Stimulated activated CD4-positive, alpha-beta T cell treated with anti-CD3 and anti-CD28 coated beads, Interleukin-1b, Interleukin-23, amount 100 ng/mL, for 4 hours (primary cell): ENCODE measurements at regions not wholly inside any gene's neighbourhood (a gene's known extent, or its start where the extent isn't known, plus 50 kb on each side); places are given as distances from the start of the nearest gene placed in this dataset.

ENCODE experiments used
- DNase-seq, 2 donors: peaks; one replicate each; pipeline ENCODE4 v3.0.0-alpha.2; 2020; ENCODE audit warnings: low read depth in 2 of 2

DNA sequence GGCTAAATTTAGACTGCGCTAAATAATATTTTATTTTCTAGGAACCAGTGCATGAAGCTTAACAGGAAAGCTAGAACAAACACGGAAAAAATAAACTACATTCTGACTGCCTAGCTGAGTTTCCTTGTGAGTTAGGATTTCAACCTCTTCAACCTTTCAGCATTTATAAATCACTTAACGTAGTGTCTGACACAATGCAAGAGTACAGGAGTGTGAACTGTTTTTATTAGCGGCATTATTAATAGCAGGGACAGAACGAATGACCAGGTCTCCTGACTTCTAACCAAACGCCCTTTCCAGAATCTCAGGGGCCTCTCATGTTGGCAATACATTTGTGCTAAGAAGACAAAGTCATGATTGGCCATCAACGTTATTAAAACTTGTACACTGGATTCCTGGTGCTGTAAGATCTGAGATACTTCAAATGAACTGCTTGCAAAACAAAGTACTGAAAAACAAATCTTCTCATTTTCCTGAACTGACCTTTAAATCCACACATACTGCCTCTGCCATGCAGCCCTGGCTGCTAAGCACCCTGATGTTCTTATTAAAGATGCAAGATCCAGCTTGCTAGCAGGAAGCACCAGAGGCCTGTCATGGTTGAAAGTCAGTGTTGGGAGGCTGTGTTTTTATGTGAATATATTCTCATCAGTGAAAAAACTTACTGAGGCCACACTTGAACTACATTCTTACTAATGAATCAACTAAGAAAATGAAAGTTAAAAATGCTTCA lies 380.4 kb upstream of the CPEB2 start:
- no peak for DNase-seq

DNA sequence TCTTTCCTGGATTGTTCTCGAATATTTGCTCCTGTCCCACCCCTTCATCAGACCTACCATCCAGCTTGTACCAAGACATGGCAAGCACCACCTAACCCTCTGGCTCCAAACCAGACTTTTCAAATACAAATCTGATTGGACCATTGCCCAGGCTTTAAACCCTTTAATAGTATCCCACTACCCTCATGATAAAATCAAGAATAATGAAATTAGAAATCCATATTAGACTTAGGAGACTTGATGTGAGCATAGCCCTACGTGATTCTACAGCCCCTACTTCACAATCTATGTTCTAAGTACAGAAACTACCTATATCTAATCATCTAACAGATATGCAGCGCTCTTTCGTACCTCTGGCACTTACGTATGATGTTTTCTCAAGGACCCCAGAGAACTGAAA lies 375.2 kb upstream of the CPEB2 start:
- no peak for DNase-seq

DNA sequence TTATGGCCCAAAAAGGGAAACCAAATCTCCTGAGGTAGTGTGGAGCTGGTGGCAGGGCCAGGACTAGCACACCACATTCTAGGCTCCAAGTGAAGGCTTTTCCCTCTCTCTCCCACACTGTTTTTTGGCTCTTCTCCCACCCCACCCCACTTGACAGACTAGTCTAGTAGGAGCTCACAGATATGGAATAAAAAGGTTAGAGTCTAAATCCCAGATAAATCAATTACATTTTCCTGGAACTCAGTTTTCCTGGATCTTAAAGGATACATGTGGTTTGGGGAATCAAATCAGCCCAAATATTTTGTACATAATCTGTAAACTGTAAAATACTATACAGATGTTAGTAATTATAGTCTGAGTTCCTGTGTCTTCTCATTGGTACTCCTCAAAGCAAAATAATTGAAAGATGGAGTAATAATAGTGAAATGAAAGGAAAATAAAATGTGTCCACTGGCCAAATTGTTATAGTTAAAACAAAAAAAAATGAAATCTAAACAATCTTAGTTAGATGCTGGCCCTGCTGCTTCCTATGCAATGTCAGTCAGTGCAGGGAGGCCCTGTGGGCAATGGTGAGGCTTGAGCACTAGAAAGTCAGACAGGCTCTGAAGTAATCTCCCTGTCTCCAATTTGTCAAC lies 370.4 kb upstream of the CPEB2 start:
- no peak for DNase-seq

DNA sequence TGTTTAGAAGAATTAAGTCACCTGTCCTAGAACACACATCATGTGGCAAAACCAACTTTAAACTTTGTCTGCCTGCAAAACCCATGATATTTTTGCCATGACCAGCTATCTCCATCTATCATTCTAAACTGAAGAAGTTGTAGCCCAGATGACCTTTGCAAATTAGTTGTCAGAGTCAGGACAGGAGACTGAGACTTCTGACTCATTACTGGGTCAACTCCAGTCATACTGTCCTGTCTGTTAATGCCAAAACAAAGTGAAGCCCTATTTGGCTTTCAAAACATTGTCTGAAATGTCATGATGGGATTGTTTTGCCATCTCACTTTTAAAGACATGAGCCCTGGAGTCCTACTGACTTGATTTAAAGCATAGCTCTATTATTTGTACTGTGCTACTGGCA lies 365.7 kb upstream of the CPEB2 start:
- DNase-seq = no peak

DNA sequence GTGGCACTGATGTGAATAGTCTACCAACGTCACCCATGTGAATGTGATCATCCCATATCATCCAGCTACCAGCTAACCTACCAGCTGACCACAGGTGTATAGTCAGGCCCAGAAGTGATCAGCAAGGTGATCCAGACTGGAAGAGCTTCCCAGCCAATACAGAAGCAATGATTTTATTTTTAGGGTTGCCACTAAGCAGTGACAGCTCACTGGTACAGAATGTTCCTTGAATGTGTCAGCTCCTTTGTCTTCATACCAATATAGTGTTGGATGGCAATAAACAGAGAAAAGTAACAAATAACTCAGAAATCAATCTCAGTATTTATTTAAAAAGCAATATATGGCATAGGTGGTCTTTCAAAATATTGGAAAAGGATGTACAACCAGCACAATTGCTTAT lies 361.8 kb upstream of the CPEB2 start:
- no peak for DNase-seq

DNA sequence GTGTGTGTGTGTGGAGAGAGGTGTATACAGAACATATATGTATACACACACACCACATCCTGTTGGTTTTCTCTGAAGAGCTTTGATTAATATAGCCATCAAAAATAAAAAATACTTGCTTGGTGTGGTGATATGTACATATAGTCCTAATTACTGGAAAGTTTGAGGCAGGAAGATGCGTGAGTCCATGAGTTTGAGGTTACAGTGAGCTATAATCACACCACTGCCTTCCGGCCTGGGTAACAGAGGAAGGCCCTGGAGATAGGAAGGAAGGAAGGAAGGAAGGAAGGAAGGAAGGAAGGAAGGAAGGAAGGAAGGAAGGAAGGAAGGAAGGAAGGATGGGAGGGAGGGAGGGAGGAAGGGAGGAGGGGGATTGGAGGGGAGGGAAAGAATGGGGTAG lies 360.4 kb upstream of the CPEB2 start:
- no peak for DNase-seq

DNA sequence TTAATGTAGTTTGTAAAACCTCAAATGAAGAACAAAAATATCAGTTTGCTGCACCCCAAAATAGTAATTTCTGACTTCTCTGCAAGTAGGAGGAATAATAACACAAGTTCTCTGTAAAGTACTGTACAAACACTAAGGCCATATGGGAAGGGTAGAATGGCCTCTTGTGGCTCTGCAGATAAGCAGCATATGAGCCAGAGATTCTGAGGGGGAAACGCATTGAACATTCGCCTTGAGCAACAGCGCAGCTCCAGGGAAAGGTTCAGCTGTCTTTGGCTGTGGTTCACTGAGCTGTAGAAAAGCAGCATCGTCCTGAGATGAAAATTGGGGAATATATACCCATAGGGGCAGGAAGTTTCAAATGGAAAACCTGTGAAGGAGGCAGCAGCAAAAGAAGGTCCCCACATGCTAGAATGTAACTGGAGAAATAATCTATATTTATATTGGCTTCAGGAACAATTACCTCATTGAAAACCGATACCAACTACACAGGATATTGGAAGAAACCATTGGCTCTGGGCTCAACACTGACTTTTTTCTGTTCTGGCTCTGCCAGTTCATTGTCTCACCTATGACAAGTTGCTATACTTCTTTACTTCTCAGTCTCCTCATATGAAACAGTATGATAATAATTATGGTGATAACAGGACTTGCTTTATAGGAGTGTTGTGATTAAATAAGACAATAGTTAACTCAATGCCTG lies 357.6 kb upstream of the CPEB2 start:
- no peak for DNase-seq

DNA sequence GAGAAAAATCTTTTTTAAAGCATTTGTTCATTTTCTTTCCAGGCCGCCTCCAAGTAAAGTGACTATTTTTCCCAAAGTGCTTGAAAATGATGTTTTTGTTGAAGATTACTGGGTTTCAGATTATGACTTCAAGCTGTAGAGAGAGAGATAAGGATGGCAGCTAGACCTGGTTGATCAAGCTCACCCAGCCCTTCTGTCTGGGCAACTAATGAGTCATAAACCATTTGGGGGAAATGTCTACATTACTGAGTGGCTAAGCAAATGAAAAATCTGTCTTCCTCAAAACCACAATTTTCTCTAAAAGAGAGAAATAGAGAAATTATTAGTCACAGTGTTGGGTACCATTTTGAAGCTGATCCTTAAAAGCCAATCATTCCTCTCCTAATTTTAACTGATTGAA lies 355.4 kb upstream of the CPEB2 start:
- DNase-seq = no peak

DNA sequence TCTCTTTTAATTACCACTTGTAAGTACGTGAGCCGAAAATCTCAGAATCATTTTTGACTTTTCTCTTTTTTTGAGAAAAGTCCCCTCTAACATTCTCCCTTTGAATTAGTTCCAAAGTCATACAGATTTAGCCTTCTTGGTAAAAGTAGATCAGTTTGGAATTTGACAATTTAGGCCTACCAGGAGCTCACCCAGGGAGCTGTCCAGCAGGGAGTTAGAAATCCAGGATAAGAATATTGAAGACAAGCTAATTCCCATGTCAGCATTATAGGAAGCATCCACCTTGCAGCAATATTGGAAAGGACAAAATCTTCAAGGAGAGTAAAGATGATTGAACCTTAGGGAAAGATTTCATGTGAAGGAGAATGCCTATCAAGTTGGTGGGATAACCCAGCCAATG lies 352.2 kb upstream of the CPEB2 start:
- no peak for DNase-seq

DNA sequence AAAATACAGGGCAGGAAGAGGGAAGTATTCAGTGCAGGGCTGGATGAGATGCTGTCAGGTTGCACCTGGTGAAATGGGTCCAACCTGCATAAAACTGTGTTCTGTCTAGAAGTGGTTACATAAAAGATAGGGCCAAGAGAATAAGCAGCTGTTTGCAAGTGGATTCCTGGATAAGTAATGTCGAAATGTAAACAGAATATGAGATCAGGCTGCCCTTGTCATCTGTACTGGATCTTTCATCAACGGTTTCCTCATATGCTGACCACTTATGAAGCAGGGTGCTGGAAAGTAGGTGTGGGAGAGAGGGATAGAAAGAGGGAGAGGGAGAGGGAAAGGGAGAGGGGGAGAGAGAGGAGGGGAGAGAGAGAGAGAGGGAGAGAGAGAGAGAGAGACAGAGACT lies 349.8 kb upstream of the CPEB2 start:
- DNase-seq = no peak

DNA sequence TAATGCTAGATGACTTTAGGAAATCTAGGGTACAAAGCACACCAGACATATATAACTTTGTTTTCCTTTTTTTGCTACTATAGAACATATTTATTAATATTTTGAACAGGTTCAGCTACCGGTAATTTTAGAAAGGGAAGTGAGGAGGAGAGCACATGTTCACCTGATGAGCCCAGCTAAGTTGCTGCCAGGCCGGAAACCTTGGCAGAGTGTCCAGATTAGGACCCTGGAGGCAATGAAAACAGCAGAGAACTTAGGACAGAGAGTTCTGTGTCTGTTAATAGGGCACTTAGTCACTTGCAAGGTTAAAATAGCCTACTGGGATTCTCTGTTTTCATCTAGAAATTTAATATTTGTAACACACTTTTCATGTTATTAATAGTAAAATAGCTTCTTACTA lies 348.9 kb upstream of the CPEB2 start:
- no peak for DNase-seq

DNA sequence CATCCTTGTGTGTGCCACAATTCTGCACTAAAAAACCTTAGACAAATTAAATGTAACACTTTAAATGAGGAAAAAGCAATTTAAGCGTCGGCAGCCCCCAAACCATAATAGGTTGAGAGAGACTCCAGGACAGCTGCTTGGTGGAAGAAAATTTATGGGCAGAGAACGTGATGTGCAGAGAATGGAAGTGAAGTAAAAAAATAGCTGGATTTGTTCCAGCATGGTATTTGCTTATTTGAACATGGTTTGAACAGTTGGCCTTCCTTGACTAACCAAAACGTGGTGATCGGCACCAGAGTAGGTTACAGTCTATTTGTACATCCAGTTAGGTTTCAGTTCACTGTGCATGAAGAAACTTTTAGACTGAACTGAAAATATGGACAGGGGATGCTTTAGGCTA lies 343.0 kb upstream of the CPEB2 start:
- no peak for DNase-seq

DNA sequence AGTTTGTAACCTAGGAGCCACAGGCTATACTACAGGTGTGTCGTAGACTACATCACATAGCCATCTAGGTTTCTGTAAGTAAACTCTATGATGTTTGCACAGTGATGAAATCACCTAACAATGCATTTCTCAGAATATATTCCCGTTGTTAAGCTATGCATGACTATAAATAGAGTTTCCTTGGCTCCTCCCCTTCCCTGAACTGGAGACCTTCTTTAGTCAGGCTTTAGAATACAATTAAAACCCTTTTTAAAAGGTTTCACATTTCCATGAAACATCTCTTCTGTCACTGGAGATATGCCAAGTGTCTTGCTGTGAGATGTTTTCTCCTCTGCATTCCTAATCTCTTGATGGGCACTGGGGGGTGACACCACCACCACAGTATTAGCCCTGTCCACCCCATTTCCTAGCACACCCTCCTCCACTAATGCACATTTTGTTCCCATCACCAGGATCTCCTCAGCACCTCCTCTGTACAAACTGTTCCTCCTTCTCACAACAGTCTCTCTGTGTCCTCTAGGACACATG lies 334.6 kb upstream of the CPEB2 start:
- no peak for DNase-seq

DNA sequence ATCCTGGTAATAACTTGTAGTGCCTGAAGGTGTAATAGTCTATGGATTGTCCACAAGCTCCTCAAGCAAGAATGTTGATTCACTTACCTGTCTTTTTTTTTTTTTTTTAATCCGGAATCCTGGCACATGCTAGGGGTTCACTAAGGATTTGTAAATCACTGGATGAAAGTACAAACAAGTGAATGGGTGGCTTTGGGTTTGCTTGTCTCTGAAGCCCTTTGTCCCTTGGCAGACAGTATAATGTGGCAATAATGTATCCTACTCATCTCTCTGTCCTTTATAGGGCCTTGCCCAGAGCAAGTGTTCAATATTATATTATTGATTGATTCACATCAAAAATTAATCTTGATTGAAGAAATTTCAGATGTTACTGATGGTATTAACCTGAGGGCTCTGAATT lies 334.0 kb upstream of the CPEB2 start:
- no peak for DNase-seq

DNA sequence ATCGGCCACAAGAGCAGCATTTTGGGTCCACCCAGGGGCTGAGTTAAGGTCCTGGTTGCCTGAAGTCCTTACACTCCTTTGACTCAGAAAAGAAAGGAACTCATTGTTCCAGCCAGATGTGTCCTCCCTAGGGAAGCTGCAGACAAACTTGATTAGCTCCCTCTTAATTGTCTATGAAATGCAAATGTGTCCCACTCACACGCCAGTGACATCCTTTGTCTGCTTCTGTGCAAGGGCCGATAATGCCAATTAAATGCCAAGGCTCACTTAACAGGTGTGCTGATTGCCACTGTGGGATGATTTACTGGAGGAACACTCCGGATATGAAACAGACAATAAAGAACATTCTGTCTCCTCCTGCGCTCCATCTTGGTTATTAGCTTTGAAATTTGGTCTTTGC lies 332.9 kb upstream of the CPEB2 start:
- no peak for DNase-seq

DNA sequence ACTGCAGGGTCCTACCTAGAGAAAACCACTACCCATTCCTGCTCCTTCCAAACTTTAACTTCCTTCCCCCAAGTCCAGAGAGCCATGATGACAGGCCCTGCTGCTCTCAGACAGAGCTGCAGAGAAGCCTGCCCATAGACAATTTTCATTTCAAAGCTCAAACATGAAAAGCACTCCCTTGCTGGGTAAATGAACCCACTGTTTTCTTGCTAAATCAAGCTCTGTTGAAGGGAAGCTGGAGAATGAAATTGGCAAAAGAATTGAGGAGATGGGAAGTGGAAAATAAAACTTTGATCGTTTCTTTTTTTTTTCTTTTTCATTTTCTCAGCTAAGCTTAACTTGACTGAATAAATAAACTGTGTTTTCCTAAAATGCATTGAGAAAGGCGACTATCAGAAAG lies 331.1 kb upstream of the CPEB2 start:
- DNase-seq = no peak

DNA sequence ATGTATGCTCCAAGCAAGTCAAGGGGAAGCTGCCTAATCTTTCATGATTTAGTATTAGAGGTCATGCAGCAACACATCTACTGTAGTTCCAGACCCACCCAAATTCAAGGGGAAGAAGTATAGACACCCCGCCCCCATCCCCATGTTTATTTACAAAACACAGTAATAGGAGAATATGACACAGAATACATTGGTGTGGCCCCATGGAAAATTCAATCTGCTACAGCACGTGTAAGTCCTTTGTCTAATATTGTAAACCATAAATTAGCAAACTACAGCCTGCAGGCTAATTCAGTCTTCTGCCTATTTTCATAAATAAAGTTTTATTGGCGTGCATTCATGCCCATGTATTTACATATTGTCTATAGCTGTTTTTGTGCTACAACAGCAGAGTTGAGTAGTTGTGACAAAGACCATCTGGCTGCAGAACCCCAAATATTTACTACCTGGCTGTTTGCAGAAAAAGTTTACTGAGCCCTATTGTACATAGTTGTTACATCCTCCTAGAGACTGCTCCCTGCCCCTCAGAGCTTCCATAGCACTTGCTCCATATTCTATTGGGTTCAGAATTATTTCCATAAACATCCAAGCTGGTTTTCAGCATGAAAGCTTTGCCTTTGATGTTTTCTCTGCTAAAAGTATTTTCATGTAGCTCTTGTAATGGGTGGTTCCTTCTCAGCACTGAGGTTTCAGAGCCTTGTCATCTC lies 326.8 kb upstream of the CPEB2 start:
- DNase-seq = no peak

DNA sequence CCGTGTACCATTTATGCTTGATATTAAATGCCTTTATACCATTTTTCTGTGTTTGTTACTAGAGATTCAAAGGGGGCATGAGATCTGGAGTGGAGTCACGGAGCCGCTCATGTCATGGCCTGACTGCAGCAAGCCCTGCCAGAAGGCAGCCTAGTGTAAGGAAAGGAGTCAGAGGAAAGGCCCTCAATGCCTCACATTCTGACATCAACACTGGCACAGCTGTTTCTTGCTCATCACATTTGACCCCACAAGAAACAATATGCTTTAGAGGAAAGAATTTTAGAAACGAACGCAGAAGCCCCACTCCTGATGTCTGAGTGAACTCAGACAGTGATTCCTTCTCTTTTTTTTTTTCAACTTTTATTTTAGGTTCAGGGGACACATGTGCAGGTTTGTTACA lies 322.4 kb upstream of the CPEB2 start:
- no peak for DNase-seq

DNA sequence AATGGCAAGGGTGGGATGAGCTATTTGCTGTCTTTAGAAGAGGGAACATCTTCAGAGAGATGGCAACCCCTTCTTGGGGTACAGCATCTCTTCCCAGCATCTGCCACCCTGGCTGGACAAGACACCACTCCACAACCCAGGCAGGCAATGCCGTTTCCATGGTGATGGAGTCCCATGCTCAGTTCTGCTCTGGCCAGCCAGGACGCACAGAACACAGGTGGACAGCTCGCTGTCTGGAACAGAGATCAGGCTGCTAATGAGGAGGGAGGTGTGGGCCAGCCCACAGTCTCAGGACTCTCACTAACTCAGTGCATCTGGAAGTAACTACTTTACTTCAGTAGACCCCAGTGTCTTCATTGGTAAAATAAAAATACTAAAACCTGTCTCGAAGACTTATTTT lies 321.0 kb upstream of the CPEB2 start:
- DNase-seq = no peak

DNA sequence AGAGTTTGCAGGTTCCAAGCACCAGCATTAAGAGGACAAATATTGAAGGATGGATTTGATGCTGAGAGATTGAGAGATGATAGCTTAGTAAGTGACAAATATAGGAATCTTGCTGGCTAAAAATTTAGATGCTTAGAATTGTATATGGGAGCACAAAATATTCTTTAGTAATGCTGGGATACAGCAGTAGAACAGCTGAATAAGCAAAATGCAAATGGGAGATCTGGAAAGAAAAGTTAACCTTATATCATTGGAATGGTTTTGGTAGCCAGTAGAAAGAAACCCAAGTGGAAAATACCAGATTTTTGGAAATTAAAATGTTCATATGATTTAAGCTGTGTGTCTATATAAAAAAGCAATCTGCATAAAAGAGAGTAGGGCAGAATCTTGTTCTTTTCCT lies 308.6 kb upstream of the CPEB2 start:
- no peak for DNase-seq

DNA sequence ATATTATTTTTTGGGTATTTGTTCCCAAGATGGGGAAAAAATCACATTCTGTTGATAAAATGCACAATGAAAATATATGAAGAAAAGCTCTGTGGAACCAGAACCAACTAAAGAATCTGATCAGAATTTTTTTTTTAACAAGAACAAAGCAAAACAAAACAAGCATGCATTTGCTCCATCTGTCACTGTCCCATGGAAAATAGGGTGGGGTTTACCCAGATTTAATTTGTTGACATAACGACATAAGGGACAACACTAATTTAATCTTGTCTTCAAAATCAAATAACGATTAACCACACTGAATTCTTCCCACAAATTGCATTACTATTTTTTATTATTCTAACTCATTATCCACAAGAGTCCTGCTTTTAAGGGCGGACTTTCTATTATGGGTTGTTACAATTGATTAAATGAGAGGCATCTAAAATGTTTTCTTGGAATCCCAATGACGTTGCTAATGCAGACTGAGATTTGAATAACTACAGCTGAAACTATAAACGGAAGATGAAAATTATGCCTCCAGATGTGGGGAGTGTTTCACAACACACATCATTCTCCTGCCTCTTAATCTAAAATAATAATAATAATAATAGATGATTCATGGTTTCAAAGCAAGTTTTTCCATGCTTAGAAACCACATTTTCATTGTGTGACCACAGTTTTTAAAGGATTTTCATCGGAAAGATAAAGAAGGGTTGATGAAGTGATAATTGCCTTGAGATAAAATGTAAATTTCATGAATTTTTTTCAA lies 307.0 kb upstream of the CPEB2 start:
- DNase-seq = no peak

DNA sequence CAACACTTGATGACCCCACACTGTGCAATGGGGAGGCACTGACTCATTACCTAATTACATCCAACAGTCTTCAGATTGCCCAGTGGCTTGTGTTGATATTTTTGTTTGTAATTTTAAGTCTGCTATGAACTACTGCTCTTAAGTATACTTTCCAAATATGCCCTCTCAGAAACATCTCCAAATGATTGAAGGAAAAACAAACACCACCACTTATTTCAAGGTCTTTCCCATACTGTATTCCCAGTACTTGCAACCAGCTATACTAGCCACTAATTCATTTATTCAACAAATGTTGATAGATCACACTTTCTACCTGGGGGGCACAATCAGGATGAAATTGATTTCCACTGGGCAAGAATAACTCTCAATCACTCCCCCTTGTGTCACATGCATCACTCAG lies 302.2 kb upstream of the CPEB2 start:
- DNase-seq = no peak
